Liver (tissue), 8 donors: ENCODE measurements at regions not wholly inside any gene's neighbourhood (a gene's known extent, or its start where the extent isn't known, plus 50 kb on each side); places are given as distances from the start of the nearest gene placed in this dataset.

ENCODE experiments used
- DNase-seq: peaks from one replicate; pipeline ENCODE4 v3.0.0-alpha.2; 2017; ENCODE audit warnings: low spot score
- H3K27ac ChIP-seq, 2 donors: one replicate each; pipeline ENCODE4 v1.7.0; 2013; ENCODE audit warnings: inconsistent platforms in 2 of 2, low read length in 2 of 2, control low read depth in 1 of 2, low read depth in 1 of 2, mild to moderate bottlenecking in 1 of 2
- H3K27me3 ChIP-seq, 4 donors: one replicate each; pipeline versions ENCODE4 v1.6.1 to v1.7.0; 2013; ENCODE audit warnings: low read length in 3 of 4, inconsistent platforms in 1 of 4, mild to moderate bottlenecking in 1 of 4, moderate library complexity in 1 of 4; ENCODE audit not compliant: control insufficient read depth in 4 of 4, insufficient read depth in 4 of 4
- H3K36me3 ChIP-seq, 4 donors: one replicate each; pipeline versions ENCODE4 v1.6.1 to v1.7.0; 2013; ENCODE audit warnings: low read length in 3 of 4, mild to moderate bottlenecking in 3 of 4, low read depth in 1 of 4, moderate library complexity in 1 of 4; ENCODE audit not compliant: control insufficient read depth in 4 of 4, insufficient read depth in 3 of 4
- H3K4me1 ChIP-seq, 4 donors: one replicate each; pipeline versions ENCODE4 v1.6.1 to v1.7.0; 2013; ENCODE audit warnings: low read length in 3 of 4, mild to moderate bottlenecking in 3 of 4, moderate library complexity in 1 of 4; ENCODE audit not compliant: control insufficient read depth in 4 of 4, insufficient read depth in 4 of 4
- H3K4me3 ChIP-seq, 3 donors: one replicate each; pipeline versions ENCODE4 v1.6.1 to v1.7.0; 2013; ENCODE audit warnings: low read length in 3 of 3, control low read depth in 1 of 3, low read depth in 1 of 3, mild to moderate bottlenecking in 1 of 3
- H3K9ac ChIP-seq, 2 donors: one replicate each; pipeline ENCODE4 v1.7.0; 2013; ENCODE audit warnings: low read length in 2 of 2, mild to moderate bottlenecking in 2 of 2, moderate library complexity in 2 of 2, control low read depth in 1 of 2, low read depth in 1 of 2
- H3K9me3 ChIP-seq, 4 donors: one replicate each; pipeline versions ENCODE4 v1.6.1 to v1.7.0; 2013; ENCODE audit warnings: low read length in 3 of 4; ENCODE audit not compliant: control insufficient read depth in 4 of 4
- CTCF ChIP-seq: fragments of 150-350 bp; IDR thresholded peaks from 2 replicates; pipeline ENCODE4 v1.5.1; 2017; ENCODE audit warnings: improper control_type of control experiment, low read depth, low read length; ENCODE audit not compliant: missing input control
- FOXA1 ChIP-seq: IDR thresholded peaks from 2 replicates; pipeline ENCODE4 v1.6.1; 2016; ENCODE audit warnings: antibody characterized with exemption
- GABPA ChIP-seq, 2 donors: IDR thresholded peaks in 1 of 2; conservative IDR thresholded peaks in 1 of 2; 2 replicates each; pipeline ENCODE4 v1.6.1; 2016; ENCODE audit warnings: antibody characterized with exemption in 2 of 2, mild to moderate bottlenecking in 1 of 2, moderate library complexity in 1 of 2
- HNF4A ChIP-seq, 2 donors: conservative IDR thresholded peaks; 2 replicates each; pipeline ENCODE4 v1.6.1; 2016; ENCODE audit warnings: antibody characterized with exemption in 2 of 2, mild to moderate bottlenecking in 2 of 2
- JUND ChIP-seq, 2 donors: IDR thresholded peaks; 2 replicates each; pipeline ENCODE4 v1.6.1; 2016; ENCODE audit warnings: antibody characterized with exemption in 2 of 2
- RAD21 ChIP-seq, 2 donors: IDR thresholded peaks; 2 replicates each; pipeline ENCODE4 v1.6.1; 2016; ENCODE audit warnings: antibody characterized with exemption in 2 of 2, mild to moderate bottlenecking in 2 of 2
- REST ChIP-seq: IDR thresholded peaks from 2 replicates; pipeline ENCODE4 v1.6.1; 2016; ENCODE audit warnings: antibody characterized with exemption, mild to moderate bottlenecking
- RXRA ChIP-seq, 2 donors: IDR thresholded peaks; 2 replicates each; pipeline ENCODE4 v1.6.1; 2017 to 2018; ENCODE audit warnings: antibody characterized with exemption in 2 of 2, mild to moderate bottlenecking in 1 of 2
- SP1 ChIP-seq: IDR thresholded peaks from 2 replicates; pipeline ENCODE4 v1.6.1; 2018; ENCODE audit warnings: antibody characterized with exemption, mild to moderate bottlenecking
- TAF1 ChIP-seq: conservative IDR thresholded peaks from 2 replicates; pipeline ENCODE4 v1.6.1; 2016; ENCODE audit warnings: antibody characterized with exemption, mild to moderate bottlenecking
- ZBTB33 ChIP-seq: IDR thresholded peaks from 2 replicates; pipeline ENCODE4 v1.6.1; 2016; ENCODE audit warnings: antibody characterized with exemption
- WGBS: extraction: QIAGEN DNeasy Blood & Tissue Kit; methylation state at CpG from one replicate; pipeline ENCODE4 v1.1.7; 2013; 5-methylcytosine and 5-hydroxymethylcytosine counted together
- donor health status: healthy.
- donor health status: healthy.
- donor health status: healthy.
- donor health status: healthy.
- donor health status: healthy.

- TF ChIP-seq FOXA1, result no peak
- TF ChIP-seq SP1, result no peak
- TF ChIP-seq TAF1, result no peak
- TF ChIP-seq RXRA (IDR thresholded peaks at IDR 0.05), result no peak
These were observed 127.1 kb downstream of the SOCS6 start (continued) for GRCh38 chr18:70415823-70416488.

- Histone ChIP-seq H3K9me3 (no peaks in the 10 kb centered on the region), H3K9ac (no peak overlapping the region), H3K27me3 (no peaks in the 10 kb centered on the region), H3K36me3 (no peaks in the 10 kb centered on the region), H3K4me3 (no peak overlapping the region), H3K27ac (no peak overlapping the region), H3K4me1 (peaks cover 1 to 8% (median 4%) of the 10 kb centered on the region in 4 donors)
- TF ChIP-seq HNF4A (conservative IDR thresholded peaks at IDR 0.05) (peak in 1 of 2 donors; percentile 15), RAD21 (IDR thresholded peaks at IDR 0.05) (no peak)
- 46% methylated on average over 6 of the region's 6 CpGs for WGBS
- DNase-seq, result no peak
These were observed 125.6 kb downstream of the SOCS6 start for GRCh38 chr18:70414315-70414900.

GRCh38 chr18:70413455-70413854, 124.6 kb downstream of the SOCS6 start:
- no peaks in the 10 kb centered on the region for H3K36me3 ChIP-seq
- H3K4me1 ChIP-seq, result peaks cover 0 to 3% (median 1%) of the 10 kb centered on the region in 4 donors
- no peaks in the 10 kb centered on the region for H3K27me3 ChIP-seq
- no peak for DNase-seq
- WGBS, result 92% methylated on average over 3 of the region's 3 CpGs
- TF ChIP-seq TAF1, result no peak
- TF ChIP-seq RXRA (IDR thresholded peaks at IDR 0.05), result no peak
- no peak for TF ChIP-seq ZBTB33
- TF ChIP-seq SP1, result no peak
- TF ChIP-seq HNF4A (conservative IDR thresholded peaks at IDR 0.05), result no peak
- TF ChIP-seq GABPA (IDR thresholded peaks at IDR 0.05 in 1 of 2, conservative IDR thresholded peaks at IDR 0.05 in 1 of 2), result no peak
- TF ChIP-seq REST, result no peak
- no peak for TF ChIP-seq JUND (IDR thresholded peaks at IDR 0.05)
- TF ChIP-seq CTCF, result no peak
- H3K4me3 ChIP-seq, result no peak overlapping the region
- no peaks in the 10 kb centered on the region for H3K9me3 ChIP-seq
- no peak overlapping the region for H3K27ac ChIP-seq
- no peak overlapping the region for H3K9ac ChIP-seq
